ENCODE measurements at regions not wholly inside any gene's neighbourhood (a gene's known extent, or its start where the extent isn't known, plus 50 kb on each side); places are given as distances from the start of the nearest gene placed in this dataset.

- TF ChIP-seq CTCF (IDR thresholded peaks at IDR 0.05) (no peak), POLR2A (IDR thresholded peaks at IDR 0.05) (no peak)
Measured at GRCh38 chr5:133838286-133838685, 130.1 kb downstream of the C5orf15 start.
